MM.1S (cell line): ENCODE measurements at regions not wholly inside any gene's neighbourhood (a gene's known extent, or its start where the extent isn't known, plus 50 kb on each side); places are given as distances from the start of the nearest gene placed in this dataset.

Experiments
- CTCF ChIP-seq: fragments of 300-600 bp; sonication (generic); IDR thresholded peaks from 2 replicates; pipeline ENCODE4 v1.5.1; 2016; ENCODE audit warnings: antibody characterized with exemption, low read length, mixed read lengths
- EZH2 ChIP-seq: fragments of 300-600 bp; sonication (generic); optimal IDR thresholded peaks from 2 replicates; pipeline ENCODE3; 2017; ENCODE audit warnings: low read depth, mild to moderate bottlenecking, antibody characterized with exemption, low read length, mixed read lengths
- EZH2phosphoT487 ChIP-seq: fragments of 300-600 bp; sonication (generic); IDR thresholded peaks from 2 replicates; pipeline ENCODE4 v1.6.1; 2018; ENCODE audit warnings: antibody characterized with exemption, low read length

DNA sequence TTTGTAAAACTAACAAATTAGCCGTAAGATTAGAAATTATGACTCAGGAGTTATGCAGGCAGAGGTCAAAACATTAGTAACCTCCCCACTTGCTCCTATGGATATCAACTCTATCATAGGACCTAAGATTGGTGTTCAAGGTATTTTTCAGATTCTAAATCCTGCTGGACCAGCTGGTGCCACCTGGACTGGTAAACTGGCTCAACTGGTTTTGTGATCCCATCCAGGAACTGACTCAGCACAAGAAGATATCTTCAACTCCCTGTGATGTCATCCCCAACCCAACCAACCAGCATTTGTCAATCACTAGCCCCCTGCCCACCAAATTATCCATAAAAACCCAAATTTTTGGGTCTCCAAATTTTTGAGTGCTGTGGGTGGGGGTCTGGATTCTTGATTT is 98.1 kb upstream of the OR4E1 start:
- TF ChIP-seq CTCF: no peak
- no peak for TF ChIP-seq EZH2
- TF ChIP-seq EZH2phosphoT487: no peak
